PFSK-1 (cell line): ENCODE measurements at regions not wholly inside any gene's neighbourhood (a gene's known extent, or its start where the extent isn't known, plus 50 kb on each side); places are given as distances from the start of the nearest gene placed in this dataset.

Experiments used
- FOXP2 ChIP-seq: optimal IDR thresholded peaks from 2 replicates; pipeline ENCODE3; 2011; ENCODE audit warnings: borderline replicate concordance, control low read depth, inconsistent platforms; ENCODE audit not compliant: insufficient read depth; ENCODE audit errors: extremely low read length, extremely low read depth
- POLR2AphosphoS5 ChIP-seq: IDR thresholded peaks from 2 replicates; pipeline ENCODE4 v1.6.1; 2012; ENCODE audit warnings: low read depth, mild to moderate bottlenecking, control low read depth, low read length, moderate library complexity
- REST ChIP-seq, 2 experiments: IDR thresholded peaks; 2 replicates each; pipeline versions ENCODE4 v1.6.1 to v1.8.0; 2011 to 2012; ENCODE audit warnings: low read depth in 2 of 2, low read length in 2 of 2, control low read depth in 1 of 2, inconsistent platforms in 1 of 2, mild to moderate bottlenecking in 1 of 2, moderate library complexity in 1 of 2; ENCODE audit not compliant: insufficient read depth in 1 of 2
- SIN3A ChIP-seq: IDR thresholded peaks from 2 replicates; pipeline ENCODE4 v1.6.1; 2012; ENCODE audit warnings: mild to moderate bottlenecking, low read length, moderate library complexity, borderline replicate concordance; ENCODE audit not compliant: insufficient read depth
- TAF1 ChIP-seq: IDR thresholded peaks from 2 replicates; pipeline ENCODE4 v1.6.1; 2012; ENCODE audit warnings: low read length, control low read depth, borderline replicate concordance; ENCODE audit not compliant: insufficient read depth

- TF ChIP-seq POLR2AphosphoS5 (no peak), FOXP2 (no peak), REST (IDR thresholded peaks at IDR 0.05; ENCODE audit: insufficient read depth in 1 of 2, low read depth in 2 of 2, low read length in 2 of 2) (no peak), SIN3A (no peak), TAF1 (no peak)
These were observed 62.2 kb upstream of the SIAH1 start for GRCh38 chr16:48447428-48447827.

GRCh38 chr16:48446534-48446920 is 61.3 kb upstream of the SIAH1 start:
- TF ChIP-seq FOXP2: no peak
- no peak for TF ChIP-seq SIN3A
- TF ChIP-seq TAF1: no peak
- TF ChIP-seq REST (IDR thresholded peaks at IDR 0.05; ENCODE audit: insufficient read depth in 1 of 2, low read depth in 2 of 2, low read length in 2 of 2): no peak
- no peak for TF ChIP-seq POLR2AphosphoS5

GRCh38 chr16:48445782-48446533 is 60.7 kb upstream of the SIAH1 start:
- TF ChIP-seq REST (IDR thresholded peaks at IDR 0.05; ENCODE audit: insufficient read depth in 1 of 2, low read depth in 2 of 2, low read length in 2 of 2): no peak
- TF ChIP-seq POLR2AphosphoS5: no peak
- TF ChIP-seq SIN3A: no peak
- no peak for TF ChIP-seq FOXP2
- TF ChIP-seq TAF1: no peak

- no peak for TF ChIP-seq SIN3A
- no peak for TF ChIP-seq FOXP2
- no peak for TF ChIP-seq TAF1
- TF ChIP-seq REST (IDR thresholded peaks at IDR 0.05; ENCODE audit: insufficient read depth in 1 of 2, low read depth in 2 of 2, low read length in 2 of 2): no peak
- no peak for TF ChIP-seq POLR2AphosphoS5
These were observed 59.4 kb upstream of the SIAH1 start for GRCh38 chr16:48444574-48444973.

GRCh38 chr16:48442379-48442778 is 57.2 kb upstream of the SIAH1 start:
- no peak for TF ChIP-seq FOXP2
- no peak for TF ChIP-seq SIN3A
- no peak for TF ChIP-seq TAF1
- no peak for TF ChIP-seq POLR2AphosphoS5
- TF ChIP-seq REST (IDR thresholded peaks at IDR 0.05; ENCODE audit: insufficient read depth in 1 of 2, low read depth in 2 of 2, low read length in 2 of 2): no peak
